ENCODE measurements at regions not wholly inside any gene's neighbourhood (a gene's known extent, or its start where the extent isn't known, plus 50 kb on each side); places are given as distances from the start of the nearest gene placed in this dataset.

DNA sequence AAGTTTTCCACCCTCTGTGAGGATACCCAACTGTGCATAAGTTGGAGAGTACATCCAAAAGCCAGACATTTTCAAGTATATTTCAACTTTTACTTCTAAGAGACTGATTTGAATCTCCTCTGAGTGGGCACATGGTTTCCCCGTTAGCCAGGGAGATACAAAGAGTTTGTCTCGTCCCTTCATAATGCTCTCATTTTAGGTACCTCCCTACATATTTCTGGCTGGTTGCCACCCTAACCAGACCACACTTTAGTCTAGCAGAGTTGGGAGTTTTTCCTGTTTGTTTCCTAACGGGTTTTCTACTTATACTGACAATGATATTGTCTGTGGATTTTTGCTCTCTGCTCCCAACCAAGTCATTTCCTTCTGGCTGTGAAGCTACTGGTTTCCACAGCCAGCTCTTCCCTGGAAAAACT lies 180.3 kb downstream of the CCDC71L start:
- H3K4me3 ChIP-seq (ENCODE audit: low read depth, low read length): no peak overlapping the region
- DNase-seq (ENCODE audit: low read depth): no peak

DNA sequence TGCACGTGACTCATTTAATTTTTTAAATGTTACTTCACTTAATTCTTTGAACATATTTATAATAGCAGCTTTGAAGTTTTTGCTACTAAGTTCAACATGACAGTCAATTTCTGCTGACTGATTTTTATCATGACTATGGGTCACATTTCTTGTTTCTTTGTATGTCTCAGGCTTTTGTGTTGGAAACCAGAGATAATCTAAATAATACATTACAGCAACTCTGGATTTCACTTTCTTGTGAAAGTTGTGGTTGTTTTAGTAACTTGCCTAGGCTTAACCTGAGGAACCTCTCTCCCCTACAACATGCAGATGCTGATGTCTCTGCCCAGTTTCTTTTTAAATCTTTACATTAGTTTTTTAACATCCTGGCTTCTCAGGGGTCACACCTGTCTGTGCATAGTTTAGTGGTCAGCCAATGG lies 180.8 kb downstream of the CCDC71L start:
- H3K4me3 ChIP-seq (ENCODE audit: low read depth, low read length): no peak overlapping the region
- DNase-seq (ENCODE audit: low read depth): peak; percentile 27
- TF ChIP-seq CTCF (IDR thresholded peaks at IDR 0.05; ENCODE audit: low read depth, low read length, missing control alignments): no peak

More for the DNA sequence above, 180.3 kb downstream of the CCDC71L start:
- no peak for TF ChIP-seq CTCF (IDR thresholded peaks at IDR 0.05; ENCODE audit: low read depth, low read length, missing control alignments)

DNA sequence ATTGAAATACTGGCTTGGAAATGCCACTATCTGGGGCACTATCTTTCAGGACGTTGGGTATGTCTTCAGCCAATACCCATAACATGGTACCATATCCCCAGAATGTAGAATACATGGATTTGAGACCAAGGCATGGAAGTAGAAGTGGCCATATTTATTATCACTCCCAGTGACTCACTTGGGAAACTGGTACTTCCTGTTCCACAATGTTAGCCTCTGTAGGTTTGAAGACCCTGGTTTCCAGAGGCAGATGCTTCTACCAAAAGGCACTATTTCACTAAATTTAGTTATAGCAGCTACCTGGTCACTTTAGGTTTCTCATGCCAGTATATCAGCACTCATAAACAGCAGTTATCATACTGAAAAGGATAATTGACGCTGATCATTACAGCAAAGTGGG lies 184.2 kb downstream of the CCDC71L start:
- DNase-seq (ENCODE audit: low read depth): no peak
- TF ChIP-seq CTCF (IDR thresholded peaks at IDR 0.05; ENCODE audit: low read depth, low read length, missing control alignments): no peak
- no peak overlapping the region for H3K4me3 ChIP-seq (ENCODE audit: low read depth, low read length)

DNA sequence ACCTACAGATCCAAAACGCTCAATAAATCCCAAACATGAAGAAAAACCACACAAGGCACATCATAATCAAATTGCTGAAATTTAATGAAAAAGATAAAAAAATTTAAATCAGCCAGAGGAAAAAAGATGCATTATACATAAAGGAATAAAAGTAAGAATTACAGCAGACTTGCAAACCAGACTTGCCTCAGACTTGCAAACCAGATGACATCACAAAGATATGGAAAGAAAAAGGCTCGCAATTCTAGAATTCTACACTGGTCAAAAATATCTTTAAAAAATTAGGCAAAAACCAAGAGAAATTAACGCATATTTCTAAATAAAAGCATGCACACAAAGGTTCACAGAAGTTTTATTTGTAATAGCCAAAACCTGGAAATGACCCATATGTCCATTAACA lies 188.0 kb upstream of the NAMPT start:
- no peak overlapping the region for H3K4me3 ChIP-seq (ENCODE audit: low read depth, low read length)
- no peak for TF ChIP-seq CTCF (IDR thresholded peaks at IDR 0.05; ENCODE audit: low read depth, low read length, missing control alignments)
- DNase-seq (ENCODE audit: low read depth): no peak

DNA sequence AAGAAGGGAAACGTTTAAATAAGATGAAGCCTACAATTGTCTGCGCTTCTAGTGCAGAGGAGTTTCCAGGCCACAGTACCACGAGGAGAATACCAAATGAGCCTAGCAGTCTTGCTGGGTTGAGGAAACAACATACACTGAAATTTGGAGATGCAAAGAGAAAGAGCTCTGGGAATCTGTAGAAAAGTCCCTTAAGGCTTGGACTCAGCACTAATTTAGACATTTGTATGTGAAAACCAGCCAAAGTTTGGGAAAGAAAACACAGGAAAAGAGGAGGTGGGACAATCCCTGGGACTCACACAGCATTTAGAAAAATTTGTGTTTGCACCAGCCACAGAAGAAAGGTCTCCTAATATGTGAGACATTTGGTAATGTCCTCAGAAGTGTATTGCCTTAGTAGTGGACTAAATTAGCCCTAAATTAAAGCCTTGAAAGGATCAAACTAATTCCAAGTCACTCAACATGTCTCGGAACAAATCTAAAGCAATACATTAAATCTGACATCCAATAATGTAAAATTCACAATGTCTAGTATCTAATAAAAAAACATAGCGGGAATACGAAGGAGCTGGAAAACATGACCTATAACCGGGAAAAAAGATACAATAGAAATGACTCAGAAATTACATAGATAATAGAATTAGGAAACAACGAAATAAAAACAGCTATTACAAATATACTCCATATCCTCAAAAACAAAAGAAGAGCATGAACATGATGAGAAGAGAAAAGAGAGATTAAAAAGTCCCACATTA lies 187.1 kb upstream of the NAMPT start:
- TF ChIP-seq CTCF (IDR thresholded peaks at IDR 0.05; ENCODE audit: low read depth, low read length, missing control alignments): no peak
- no peak overlapping the region for H3K4me3 ChIP-seq (ENCODE audit: low read depth, low read length)
- no peak for DNase-seq (ENCODE audit: low read depth)

DNA sequence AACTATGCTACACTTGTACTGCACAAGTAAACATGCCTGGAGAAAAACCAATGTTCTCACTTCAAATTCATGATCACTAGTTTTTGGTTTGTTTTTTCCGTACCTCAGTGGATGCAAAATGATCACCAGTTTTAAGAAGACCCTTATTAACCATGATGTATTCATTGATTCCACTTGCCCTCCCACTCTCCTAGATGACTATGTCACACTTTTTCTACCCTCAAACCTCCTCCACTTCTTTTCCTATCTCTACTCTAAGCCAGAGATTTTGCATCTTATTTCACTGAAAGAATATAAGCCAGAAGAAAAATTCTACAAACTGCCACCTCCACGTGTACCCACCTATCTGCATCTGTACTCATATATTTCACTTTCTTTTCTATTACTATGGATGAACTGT lies 186.2 kb upstream of the NAMPT start:
- DNase-seq (ENCODE audit: low read depth): no peak
- H3K4me3 ChIP-seq (ENCODE audit: low read depth, low read length): no peak overlapping the region
- TF ChIP-seq CTCF (IDR thresholded peaks at IDR 0.05; ENCODE audit: low read depth, low read length, missing control alignments): no peak

DNA sequence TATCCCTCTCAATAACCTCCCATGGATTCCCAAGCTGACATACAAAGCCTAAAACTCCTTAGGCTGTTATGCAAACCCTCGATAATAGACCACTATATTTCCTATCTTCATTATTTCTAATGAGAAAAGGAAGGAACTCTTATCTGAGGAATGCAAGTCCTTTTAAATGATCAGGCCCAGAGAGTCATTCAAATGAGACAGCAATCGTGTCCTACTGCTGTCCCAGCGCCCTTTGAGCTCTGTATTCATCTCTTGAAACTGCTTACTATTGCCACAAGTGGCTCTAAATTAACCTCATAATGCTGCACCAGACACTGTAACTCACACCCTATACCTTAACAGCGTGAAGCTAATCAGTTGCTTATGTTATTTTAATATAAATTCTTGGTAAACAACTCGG lies 182.1 kb upstream of the NAMPT start:
- no peak overlapping the region for H3K4me3 ChIP-seq (ENCODE audit: low read depth, low read length)
- TF ChIP-seq CTCF (IDR thresholded peaks at IDR 0.05; ENCODE audit: low read depth, low read length, missing control alignments): no peak
- DNase-seq (ENCODE audit: low read depth): no peak
